ENCODE measurements at regions not wholly inside any gene's neighbourhood (a gene's known extent, or its start where the extent isn't known, plus 50 kb on each side); places are given as distances from the start of the nearest gene placed in this dataset.

GRCh38 chr1:43073490-43074230 lies 98.4 kb downstream of the EBNA1BP2 start:
- H3K36me3 ChIP-seq (replicated peaks; ENCODE audit: low read depth, low read length) = no peaks in the 10 kb centered on the region
- no peaks in the 10 kb centered on the region for H3K79me2 ChIP-seq (ENCODE audit: low read length)
- H2AFZ ChIP-seq (ENCODE audit: low read depth, low read length) = peak overlapping the region; percentile 24; the same call in 1 of the 2 replicates
- no peak overlapping the region for H3K4me2 ChIP-seq (ENCODE audit: low read length)
- H3K27ac ChIP-seq (ENCODE audit: low read length) = no peak overlapping the region
- H3K27me3 ChIP-seq (ENCODE audit: low read depth, low read length) = no peaks in the 10 kb centered on the region
- TF ChIP-seq EZH2phosphoT487 (IDR thresholded peaks at IDR 0.05; ENCODE audit: low read depth) (no peak), CTCF (IDR thresholded peaks at IDR 0.05; ENCODE audit: low read depth, low read length) (peak; percentile 65)
- H3K9me3 ChIP-seq (ENCODE audit: insufficient read depth, low read length) = no peaks in the 10 kb centered on the region
- no peak overlapping the region for H3K4me3 ChIP-seq (ENCODE audit: low read length)
- H4K20me1 ChIP-seq (ENCODE audit: insufficient read depth, low read length) = no peaks in the 10 kb centered on the region
- H3K4me1 ChIP-seq (ENCODE audit: low read length) = peaks cover 21% of the 10 kb centered on the region
- no peak overlapping the region for H3K9ac ChIP-seq (ENCODE audit: low read length)

GRCh38 chr1:43072314-43072713 lies 99.8 kb downstream of the EBNA1BP2 start:
- no peak overlapping the region for H3K4me2 ChIP-seq (ENCODE audit: low read length)
- no peak overlapping the region for H3K9ac ChIP-seq (ENCODE audit: low read length)
- no peak for TF ChIP-seq EZH2phosphoT487 (IDR thresholded peaks at IDR 0.05; ENCODE audit: low read depth)
- TF ChIP-seq CTCF (IDR thresholded peaks at IDR 0.05; ENCODE audit: low read depth, low read length) = no peak
- H3K9me3 ChIP-seq (ENCODE audit: insufficient read depth, low read length) = no peaks in the 10 kb centered on the region
- H3K4me3 ChIP-seq (ENCODE audit: low read length) = no peak overlapping the region
- no peak overlapping the region for H3K27ac ChIP-seq (ENCODE audit: low read length)
- H3K27me3 ChIP-seq (ENCODE audit: low read depth, low read length) = no peaks in the 10 kb centered on the region
- no peaks in the 10 kb centered on the region for H3K79me2 ChIP-seq (ENCODE audit: low read length)
- no peak overlapping the region for H2AFZ ChIP-seq (ENCODE audit: low read depth, low read length)
- H4K20me1 ChIP-seq (ENCODE audit: insufficient read depth, low read length) = no peaks in the 10 kb centered on the region
- no peaks in the 10 kb centered on the region for H3K36me3 ChIP-seq (replicated peaks; ENCODE audit: low read depth, low read length)
- peaks cover 21% of the 10 kb centered on the region for H3K4me1 ChIP-seq (ENCODE audit: low read length)

DNA sequence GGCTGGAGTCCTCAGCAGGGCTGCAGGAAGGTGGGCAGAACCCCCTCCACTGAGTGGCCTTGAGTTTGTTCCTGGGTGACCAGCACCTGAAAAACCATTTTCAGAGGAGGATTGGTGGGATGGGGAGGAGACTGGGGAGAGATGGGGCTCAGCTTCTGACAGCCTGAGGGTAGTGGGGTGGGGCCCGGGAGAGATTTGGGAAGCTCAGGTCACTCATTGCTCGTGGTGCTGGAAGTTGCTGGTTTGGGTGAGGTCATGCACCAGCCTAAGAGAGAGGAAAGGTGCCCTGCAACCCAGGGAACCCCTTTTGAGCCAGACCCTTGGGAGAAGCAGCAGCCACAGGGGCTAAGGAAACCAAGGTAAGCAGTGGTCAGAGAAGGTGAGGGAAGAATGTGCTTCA lies 100.8 kb downstream of the EBNA1BP2 start:
- peaks cover 21% of the 10 kb centered on the region for H3K4me1 ChIP-seq (ENCODE audit: low read length)
- no peak overlapping the region for H3K4me3 ChIP-seq (ENCODE audit: low read length)
- no peak overlapping the region for H3K4me2 ChIP-seq (ENCODE audit: low read length)
- no peak overlapping the region for H3K27ac ChIP-seq (ENCODE audit: low read length)
- no peaks in the 10 kb centered on the region for H3K9me3 ChIP-seq (ENCODE audit: insufficient read depth, low read length)
- no peak for TF ChIP-seq EZH2phosphoT487 (IDR thresholded peaks at IDR 0.05; ENCODE audit: low read depth)
- TF ChIP-seq CTCF (IDR thresholded peaks at IDR 0.05; ENCODE audit: low read depth, low read length) = no peak
- H3K27me3 ChIP-seq (ENCODE audit: low read depth, low read length) = no peaks in the 10 kb centered on the region
- H2AFZ ChIP-seq (ENCODE audit: low read depth, low read length) = no peak overlapping the region
- no peaks in the 10 kb centered on the region for H4K20me1 ChIP-seq (ENCODE audit: insufficient read depth, low read length)
- H3K79me2 ChIP-seq (ENCODE audit: low read length) = no peaks in the 10 kb centered on the region
- H3K9ac ChIP-seq (ENCODE audit: low read length) = no peak overlapping the region
- H3K36me3 ChIP-seq (replicated peaks; ENCODE audit: low read depth, low read length) = no peaks in the 10 kb centered on the region

DNA sequence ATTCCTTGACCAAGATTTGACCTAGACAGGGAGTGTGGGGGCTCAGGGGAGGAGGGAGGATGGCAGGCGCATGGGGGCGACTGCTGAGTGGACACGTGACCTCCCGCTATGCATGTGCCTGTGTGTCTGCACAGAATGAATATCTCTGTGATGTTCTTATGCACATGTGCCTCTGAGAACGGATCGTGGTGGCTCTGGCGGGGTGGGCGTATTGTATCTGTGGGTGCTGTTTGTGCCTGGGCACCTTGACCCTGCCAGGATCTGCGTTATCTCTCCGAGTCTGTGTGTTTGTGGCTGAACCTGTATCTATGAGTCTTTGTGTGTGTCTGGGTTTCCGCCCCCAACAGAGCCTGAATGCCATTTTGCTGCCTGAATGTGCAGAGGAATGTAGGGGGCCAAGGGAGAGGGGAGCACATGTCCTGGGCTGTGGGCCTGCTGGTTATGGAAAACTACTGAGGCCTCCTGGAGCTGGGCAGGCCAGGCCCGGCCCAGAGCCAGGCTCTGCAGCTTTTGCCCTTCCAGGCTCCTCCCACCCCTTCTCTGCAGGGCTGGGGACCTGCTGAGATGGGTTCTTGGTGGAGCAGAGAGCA lies 102.5 kb downstream of the EBNA1BP2 start:
- H3K4me3 ChIP-seq (ENCODE audit: low read length) = no peak overlapping the region
- H3K4me1 ChIP-seq (ENCODE audit: low read length) = peaks cover 21% of the 10 kb centered on the region
- no peaks in the 10 kb centered on the region for H3K27me3 ChIP-seq (ENCODE audit: low read depth, low read length)
- no peak overlapping the region for H2AFZ ChIP-seq (ENCODE audit: low read depth, low read length)
- H3K4me2 ChIP-seq (ENCODE audit: low read length) = no peak overlapping the region
- no peaks in the 10 kb centered on the region for H3K9me3 ChIP-seq (ENCODE audit: insufficient read depth, low read length)
- H4K20me1 ChIP-seq (ENCODE audit: insufficient read depth, low read length) = no peaks in the 10 kb centered on the region
- H3K9ac ChIP-seq (ENCODE audit: low read length) = no peak overlapping the region
- no peaks in the 10 kb centered on the region for H3K79me2 ChIP-seq (ENCODE audit: low read length)
- no peak overlapping the region for H3K27ac ChIP-seq (ENCODE audit: low read length)
- TF ChIP-seq EZH2phosphoT487 (IDR thresholded peaks at IDR 0.05; ENCODE audit: low read depth) (no peak), CTCF (IDR thresholded peaks at IDR 0.05; ENCODE audit: low read depth, low read length) (no peak)
- H3K36me3 ChIP-seq (replicated peaks; ENCODE audit: low read depth, low read length) = no peaks in the 10 kb centered on the region
